Medulla oblongata (tissue), 1 donor: ENCODE measurements at regions not wholly inside any gene's neighbourhood (a gene's known extent, or its start where the extent isn't known, plus 50 kb on each side); places are given as distances from the start of the nearest gene placed in this dataset.

Source experiments
- DNase-seq: peaks from one replicate; pipeline ENCODE4 v3.0.0-alpha.2; 2015; ENCODE audit errors: extremely low spot score

DNA sequence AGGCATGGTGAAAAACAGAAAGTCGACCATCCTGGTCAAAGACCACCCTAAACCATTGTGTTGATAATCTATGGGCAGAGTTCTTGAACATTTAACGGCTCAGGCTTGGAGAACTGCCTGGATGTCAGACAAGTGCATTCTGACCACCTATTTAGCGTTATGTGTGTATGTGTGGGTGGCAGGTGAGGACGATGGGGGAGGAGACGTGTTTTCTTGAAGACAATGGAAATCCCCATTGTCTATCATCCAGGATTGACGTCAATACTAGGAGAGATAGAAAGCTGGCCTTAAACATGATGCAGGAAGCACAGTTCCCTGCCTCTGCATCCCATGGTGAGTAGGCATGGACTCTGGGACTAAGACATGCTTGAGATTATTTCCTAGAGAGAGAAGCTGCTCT, 157.4 kb upstream of the MAF start:
- no peak for DNase-seq

- DNase-seq = no peak
Observed at GRCh38 chr16:79757163-79757562, 156.6 kb upstream of the MAF start.

DNA sequence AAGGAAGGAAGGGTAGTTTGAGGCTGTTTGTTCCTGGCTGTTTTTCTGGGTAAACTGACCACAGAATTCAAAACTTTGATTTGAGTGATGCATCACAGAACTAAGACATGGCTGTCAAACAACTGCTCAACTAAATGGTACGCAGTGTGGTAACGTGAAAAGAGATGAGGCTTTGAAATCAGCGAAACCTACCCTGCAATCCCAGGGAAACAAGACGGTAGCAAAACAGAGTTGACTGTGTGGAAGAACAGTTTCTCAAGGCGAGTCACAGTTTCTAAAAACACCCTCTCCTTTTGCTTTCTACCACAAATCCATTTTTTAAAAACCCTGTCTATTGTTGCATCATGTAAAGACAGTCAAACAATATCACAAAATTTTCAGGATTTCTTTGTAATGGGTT, 156.0 kb upstream of the MAF start:
- DNase-seq = no peak

DNA sequence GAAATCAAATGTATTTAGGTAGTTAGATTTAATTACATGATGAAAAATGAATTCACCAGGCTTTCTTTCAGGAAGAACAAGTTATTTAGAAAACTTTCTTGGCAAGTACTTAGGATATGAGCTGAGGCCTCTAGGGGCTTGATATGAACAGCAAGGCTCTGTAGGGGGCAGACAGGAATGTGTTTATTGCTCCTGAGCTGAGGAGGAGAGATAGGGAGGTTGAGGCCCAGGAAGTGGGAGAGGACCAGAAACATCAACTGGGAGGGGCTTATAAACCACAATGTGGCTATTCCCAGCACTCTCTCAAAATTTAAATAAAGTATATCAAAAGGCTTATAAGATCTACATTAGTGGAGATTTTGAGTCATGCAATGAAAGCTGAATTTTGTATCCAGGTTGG, 154.0 kb upstream of the MAF start:
- no peak for DNase-seq

GRCh38 chr16:79754081-79754480, 153.5 kb upstream of the MAF start:
- DNase-seq = no peak

GRCh38 chr16:79753286-79753685, 152.7 kb upstream of the MAF start:
- no peak for DNase-seq

- no peak for DNase-seq
Observed at GRCh38 chr16:79752396-79752795, 151.9 kb upstream of the MAF start.

DNA sequence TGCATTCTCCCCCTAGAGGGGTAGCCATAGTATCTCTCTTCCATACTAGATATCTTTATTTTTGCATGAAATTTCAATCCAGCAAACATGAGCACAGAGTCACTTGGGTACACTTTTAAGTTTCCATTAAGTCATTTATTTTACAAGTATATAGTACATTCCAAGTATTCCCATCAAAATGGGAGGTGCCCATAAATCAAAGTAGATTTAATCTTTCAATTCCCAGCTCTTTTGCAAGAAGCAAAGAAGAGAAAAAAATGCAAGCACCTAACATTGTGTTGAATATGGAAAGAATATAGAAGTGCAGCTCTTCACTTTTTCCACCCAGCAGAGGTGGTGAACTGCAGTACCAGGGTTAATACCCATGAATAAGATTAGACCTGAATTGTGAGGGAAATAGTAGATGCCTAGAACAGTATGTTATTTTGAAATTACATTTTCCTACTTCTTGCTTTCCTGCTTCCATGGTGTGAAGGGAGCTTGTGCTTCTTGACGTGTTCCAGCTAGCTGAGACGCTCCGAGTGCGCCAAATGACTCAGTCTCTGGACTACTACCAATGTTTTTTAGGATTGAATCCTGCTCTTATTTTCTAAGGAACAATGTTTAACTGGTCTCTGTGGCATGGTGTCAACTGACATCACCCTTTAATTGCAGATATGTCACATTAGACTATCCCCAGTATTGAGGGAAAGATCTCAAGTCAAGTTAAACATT, 151.1 kb upstream of the MAF start:
- peak; percentile 66 for DNase-seq

DNA sequence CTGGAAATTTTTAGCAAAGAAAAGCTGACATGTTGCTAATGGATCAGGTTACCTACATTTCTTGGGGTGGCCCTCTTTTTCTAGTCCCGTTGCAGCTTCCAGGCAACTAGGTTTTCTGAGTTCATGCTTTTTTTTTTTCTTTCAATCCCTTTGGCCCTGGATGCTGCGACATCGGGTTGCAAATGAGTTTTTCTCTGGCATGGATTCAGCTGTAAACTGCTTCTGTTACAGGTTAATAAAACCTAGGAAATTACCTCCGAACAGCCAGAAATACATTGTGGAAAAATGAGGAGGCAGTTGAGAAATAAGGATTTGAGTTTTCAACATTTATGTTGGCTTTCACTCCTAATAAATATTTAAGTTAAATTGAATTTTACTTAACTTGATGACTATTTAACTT, 149.8 kb upstream of the MAF start:
- no peak for DNase-seq

DNA sequence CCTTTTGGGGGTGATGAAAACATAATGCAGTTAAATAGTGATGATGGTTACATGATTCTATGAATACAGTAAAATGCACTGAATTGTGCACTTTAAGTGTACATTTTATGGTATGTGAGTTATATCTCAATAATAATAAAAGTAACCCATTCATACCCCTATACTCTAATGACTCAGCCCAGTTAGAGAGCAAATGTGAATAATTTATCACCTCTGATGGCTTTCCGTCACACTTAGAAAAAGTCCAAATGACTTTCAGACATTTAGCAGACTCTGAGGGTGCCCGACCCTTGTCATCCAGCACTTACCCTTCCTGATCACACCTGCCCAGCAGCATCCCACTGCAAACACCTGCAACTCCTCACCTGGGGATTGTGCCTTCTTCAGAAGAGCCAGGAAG, 148.1 kb upstream of the MAF start:
- DNase-seq = no peak

GRCh38 chr16:79747688-79748087, 147.2 kb upstream of the MAF start:
- DNase-seq = no peak

- DNase-seq = no peak
Observed at GRCh38 chr16:79740252-79740651, 139.7 kb upstream of the MAF start.

DNA sequence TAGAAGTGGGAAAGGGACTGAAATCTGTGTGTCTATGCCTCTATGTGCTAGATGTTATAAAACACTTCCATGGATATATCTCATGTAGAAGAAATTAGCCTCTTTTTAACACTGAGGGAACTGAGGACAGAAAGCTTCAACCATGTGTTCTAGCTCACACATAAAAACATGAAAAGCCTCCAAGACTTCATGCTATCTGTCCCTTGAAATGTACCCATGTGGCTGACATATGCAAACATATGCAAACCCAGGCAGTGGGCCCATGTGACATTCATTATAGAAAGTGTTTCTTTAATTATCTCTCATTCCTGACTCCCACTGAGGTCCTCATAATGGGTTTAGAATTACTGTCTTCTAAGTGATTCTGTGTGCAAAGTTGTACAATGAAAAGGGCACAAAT, 134.7 kb upstream of the MAF start:
- no peak for DNase-seq

DNA sequence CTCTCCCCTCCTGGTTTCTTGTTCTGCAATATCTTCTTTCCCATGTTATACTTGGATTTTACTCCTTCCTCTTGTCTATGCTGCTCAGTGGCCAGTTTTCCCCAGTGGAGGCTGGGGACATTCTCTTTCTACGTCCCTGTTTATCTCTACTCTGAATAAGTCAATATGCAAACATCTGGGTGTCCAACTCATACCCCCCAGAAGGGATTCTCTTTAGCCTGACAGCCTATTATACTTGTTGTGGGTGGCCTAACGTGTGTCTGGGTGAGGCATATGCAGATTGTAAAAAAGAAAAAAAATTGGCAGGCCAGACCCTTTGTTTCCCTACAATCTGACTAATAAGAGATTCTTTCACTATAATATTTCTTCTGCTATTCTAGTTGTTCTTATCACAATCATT, 134.2 kb upstream of the MAF start:
- no peak for DNase-seq

- DNase-seq = no peak
Observed at GRCh38 chr16:79728923-79729240, 128.3 kb upstream of the MAF start.

DNA sequence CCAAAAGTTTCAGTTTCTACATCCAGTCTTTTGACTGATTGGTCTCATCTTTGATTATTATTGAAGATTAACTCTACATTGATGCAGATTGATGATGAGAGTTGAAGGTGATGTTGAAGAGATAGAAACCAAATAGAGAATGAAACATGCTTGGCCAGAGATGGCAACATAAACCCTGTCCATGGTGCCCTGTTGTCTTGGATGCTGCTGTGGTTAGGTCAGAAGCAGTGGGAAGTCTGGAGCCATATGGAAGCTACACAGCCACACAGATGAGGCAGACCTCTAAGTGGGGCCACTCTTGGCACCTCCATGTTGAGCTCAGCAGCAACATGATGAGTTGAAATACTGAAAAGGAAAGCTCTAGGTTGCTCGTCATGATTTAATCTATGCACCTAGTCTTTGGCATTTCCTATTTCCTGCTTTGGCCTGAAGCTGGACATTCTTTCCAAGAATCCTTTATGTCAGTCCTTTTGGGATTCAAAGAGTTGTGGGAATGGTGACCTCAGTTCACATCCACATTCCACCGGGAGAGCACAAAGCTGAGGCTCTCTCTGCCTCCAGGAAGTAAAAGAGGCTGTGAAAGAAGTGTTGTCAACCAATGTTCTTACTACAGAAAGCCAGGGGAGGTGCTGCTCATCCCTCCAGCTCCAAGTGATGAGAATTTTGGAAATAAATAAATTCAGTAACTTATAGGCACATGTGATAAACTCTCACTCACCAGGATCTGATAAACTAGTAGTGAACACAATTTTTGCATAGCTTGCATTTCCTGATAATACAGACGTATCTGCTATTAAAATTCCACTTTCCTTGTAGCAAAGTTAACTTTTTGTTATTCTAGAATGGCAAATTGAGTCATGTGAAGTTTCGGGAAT, 127.7 kb upstream of the MAF start:
- DNase-seq = no peak

- DNase-seq = no peak
Observed at GRCh38 chr16:79726902-79727301, 126.4 kb upstream of the MAF start.

GRCh38 chr16:79725051-79725450, 124.5 kb upstream of the MAF start:
- no peak for DNase-seq

GRCh38 chr16:79723583-79724168, 123.1 kb upstream of the MAF start:
- no peak for DNase-seq

- no peak for DNase-seq
Observed at GRCh38 chr16:79721270-79721669, 120.7 kb upstream of the MAF start.

DNA sequence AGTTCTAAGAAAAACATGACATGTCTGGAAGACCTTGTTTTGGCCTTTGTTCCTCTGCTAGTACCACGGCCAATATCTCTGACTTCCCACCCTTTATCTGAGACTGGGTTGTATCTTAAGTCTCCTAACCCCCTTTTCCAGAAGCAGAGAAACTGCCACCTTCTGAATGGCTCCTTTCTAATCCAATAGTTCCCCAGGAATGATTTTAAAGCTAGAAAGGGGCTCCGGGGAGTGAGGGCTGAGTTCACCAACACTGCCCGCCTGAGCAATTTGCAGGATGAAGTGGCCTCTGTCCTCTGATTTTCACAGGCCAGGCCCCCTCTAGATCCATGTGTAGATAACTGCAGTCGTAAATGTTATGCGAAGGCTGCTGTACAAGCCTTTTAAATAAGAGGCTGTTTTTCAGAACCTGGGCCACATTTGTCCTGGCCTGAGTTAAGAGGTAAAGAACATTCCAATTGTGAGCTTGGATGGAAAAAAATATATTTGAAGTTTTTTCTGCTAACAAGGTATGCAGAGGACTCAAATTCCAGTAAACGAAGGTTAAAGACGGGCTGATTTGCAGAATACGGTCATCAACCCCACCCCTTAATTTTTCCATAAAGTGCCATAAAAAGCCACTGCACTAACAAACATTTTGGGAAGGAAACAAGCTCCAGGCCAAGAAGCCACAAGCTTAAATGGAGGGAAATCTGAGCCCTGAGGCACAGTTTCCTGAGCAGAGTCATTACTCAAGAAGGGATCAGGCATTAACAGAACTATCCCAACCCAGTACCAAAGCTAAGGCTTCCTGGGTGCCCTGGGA, 117.0 kb upstream of the MAF start:
- DNase-seq = no peak

- no peak for DNase-seq
Observed at GRCh38 chr16:79716645-79717332, 116.3 kb upstream of the MAF start.
